Thoracic aorta (tissue), 2 donors: ENCODE measurements at regions not wholly inside any gene's neighbourhood (a gene's known extent, or its start where the extent isn't known, plus 50 kb on each side); places are given as distances from the start of the nearest gene placed in this dataset.
"Not testable (repeated sequence)": the region's sequence is repeated elsewhere in the genome, so short reads cannot be mapped to it uniquely, and the experiment has no call there.

Experiments
- ATAC-seq: fragments of 150-250 bp; one replicate; pipeline ENCODE4 v1.8.0; 2017; ENCODE audit warnings: low read depth; ENCODE audit not compliant: insufficient number of reproducible peaks, low FRiP score
- DNase-seq: peaks from one replicate; pipeline ENCODE4 v3.0.0-alpha.2; 2020; ENCODE audit warnings: low spot score
- H3K27ac ChIP-seq, 2 donors: fragments of 200-600 bp; sonication (generic); 1 replicate in 1 of 2; 2 replicates in 1 of 2; pipeline ENCODE4 v1.5.1; 2016; ENCODE audit warnings: mild to moderate bottlenecking in 2 of 2, moderate library complexity in 2 of 2
- H3K27me3 ChIP-seq: fragments of 200-600 bp; sonication (generic); replicated peaks from 2 replicates; pipeline ENCODE4 v1.6.0; 2016; ENCODE audit warnings: mild to moderate bottlenecking; ENCODE audit not compliant: insufficient read depth
- H3K36me3 ChIP-seq: fragments of 200-600 bp; sonication (generic); one replicate; pipeline ENCODE4 v1.5.1; 2016
- H3K4me1 ChIP-seq, 2 donors: fragments of 200-600 bp; sonication (generic); 1 replicate in 1 of 2; 2 replicates in 1 of 2; pipeline versions ENCODE4 v1.5.1 to v1.6.0; 2016; ENCODE audit warnings: low read depth in 2 of 2, mild to moderate bottlenecking in 1 of 2; ENCODE audit not compliant: control insufficient read depth in 1 of 2
- H3K4me3 ChIP-seq: fragments of 200-600 bp; sonication (generic); 2 replicates; pipeline ENCODE4 v1.5.1; 2016; ENCODE audit warnings: mild to moderate bottlenecking
- H3K9me3 ChIP-seq: fragments of 200-600 bp; sonication (generic); 2 replicates; pipeline ENCODE4 v1.5.1; 2016
- TF ChIP-seq, protein P1 (sequence below): fragments of 200-600 bp; sonication (generic); IDR thresholded peaks from one replicate; pipeline ENCODE4 v1.5.1; 2019; ENCODE audit warnings: antibody characterized with exemption

DNA sequence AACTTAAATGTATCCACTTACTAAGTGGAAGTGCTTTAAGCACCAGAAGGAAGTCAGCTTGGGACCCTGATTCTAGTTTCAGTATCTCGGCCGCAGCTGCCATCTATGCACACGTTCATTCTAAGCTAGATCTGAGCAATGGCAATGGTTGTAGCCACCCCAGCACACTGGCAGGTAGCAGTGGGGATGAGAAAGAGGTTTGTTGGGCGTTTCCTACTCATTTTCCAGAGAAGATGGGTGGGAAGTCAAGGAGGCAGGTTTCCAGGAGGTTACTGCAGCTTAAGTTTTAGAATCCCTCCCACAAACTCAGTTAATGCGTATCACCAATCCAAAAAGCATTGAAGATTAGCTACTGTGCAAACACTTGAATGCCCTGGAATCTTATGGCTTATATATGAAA, 114.2 kb upstream of the TSC22D1 start:
- peak overlapping the region in 1 of 2 donors; percentile 18 for H3K27ac ChIP-seq
- ATAC-seq = no peak
- DNase-seq = no peak
- no peak overlapping the region for H3K4me3 ChIP-seq
- H3K27me3 ChIP-seq = no peaks in the 10 kb centered on the region
- H3K36me3 ChIP-seq = no peaks in the 10 kb centered on the region
- H3K9me3 ChIP-seq = no peaks in the 10 kb centered on the region
- TF ChIP-seq, protein P1, sequence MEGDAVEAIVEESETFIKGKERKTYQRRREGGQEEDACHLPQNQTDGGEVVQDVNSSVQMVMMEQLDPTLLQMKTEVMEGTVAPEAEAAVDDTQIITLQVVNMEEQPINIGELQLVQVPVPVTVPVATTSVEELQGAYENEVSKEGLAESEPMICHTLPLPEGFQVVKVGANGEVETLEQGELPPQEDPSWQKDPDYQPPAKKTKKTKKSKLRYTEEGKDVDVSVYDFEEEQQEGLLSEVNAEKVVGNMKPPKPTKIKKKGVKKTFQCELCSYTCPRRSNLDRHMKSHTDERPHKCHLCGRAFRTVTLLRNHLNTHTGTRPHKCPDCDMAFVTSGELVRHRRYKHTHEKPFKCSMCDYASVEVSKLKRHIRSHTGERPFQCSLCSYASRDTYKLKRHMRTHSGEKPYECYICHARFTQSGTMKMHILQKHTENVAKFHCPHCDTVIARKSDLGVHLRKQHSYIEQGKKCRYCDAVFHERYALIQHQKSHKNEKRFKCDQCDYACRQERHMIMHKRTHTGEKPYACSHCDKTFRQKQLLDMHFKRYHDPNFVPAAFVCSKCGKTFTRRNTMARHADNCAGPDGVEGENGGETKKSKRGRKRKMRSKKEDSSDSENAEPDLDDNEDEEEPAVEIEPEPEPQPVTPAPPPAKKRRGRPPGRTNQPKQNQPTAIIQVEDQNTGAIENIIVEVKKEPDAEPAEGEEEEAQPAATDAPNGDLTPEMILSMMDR = no peak
- peaks cover 23 to 39% of the 10 kb centered on the region in 2 donors for H3K4me1 ChIP-seq

DNA sequence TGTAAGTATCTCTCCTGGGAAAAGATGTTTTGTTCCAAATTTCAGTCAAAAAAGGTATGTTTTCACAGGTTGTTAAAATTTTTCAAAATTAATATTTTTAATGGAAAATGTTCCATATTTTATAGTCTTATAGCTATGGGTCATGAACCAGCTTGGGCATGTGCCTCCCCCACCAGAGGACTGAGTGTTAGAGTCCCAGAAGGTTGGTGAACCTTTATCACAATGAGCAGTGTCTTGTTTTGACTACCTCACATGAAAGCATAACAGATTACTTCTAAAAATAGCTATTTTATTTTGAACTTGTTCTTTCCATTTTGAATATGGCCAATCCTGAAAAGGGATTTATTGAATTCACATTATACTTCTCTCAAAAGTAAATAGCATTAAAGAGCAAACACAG, 112.5 kb upstream of the TSC22D1 start:
- Histone ChIP-seq H3K27ac (peak overlapping the region in 1 of 2 donors; percentile 49), H3K36me3 (no peaks in the 10 kb centered on the region), H3K9me3 (no peaks in the 10 kb centered on the region), H3K4me1 (peaks cover 16 to 26% of the 10 kb centered on the region in 2 donors), H3K27me3 (no peaks in the 10 kb centered on the region), H3K4me3 (no peak overlapping the region)
- DNase-seq (no peak), ATAC-seq (no peak)
- TF ChIP-seq, protein P1 = no peak

DNA sequence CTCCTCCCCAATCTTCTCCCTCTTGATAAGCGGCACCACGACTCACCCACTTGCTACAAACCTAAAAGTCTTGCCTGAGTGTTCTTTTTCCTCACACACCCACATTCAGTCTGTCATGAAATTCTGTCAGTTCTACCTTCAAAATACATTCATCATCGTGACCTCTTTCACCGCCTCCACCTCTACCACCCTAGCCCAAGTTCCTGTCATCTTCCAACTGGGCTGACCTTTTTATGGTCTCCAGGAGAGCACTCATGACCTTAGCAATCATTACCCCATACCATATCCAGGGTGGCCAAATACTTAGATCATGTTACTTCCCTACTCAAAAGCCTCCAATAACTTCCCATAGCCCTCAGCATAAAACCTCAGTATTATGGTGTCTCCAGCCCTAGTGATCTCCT, 110.4 kb upstream of the TSC22D1 start:
- Histone ChIP-seq H3K36me3 (no peaks in the 10 kb centered on the region), H3K27ac (no peak overlapping the region), H3K4me3 (no peak overlapping the region), H3K27me3 (no peaks in the 10 kb centered on the region), H3K4me1 (peaks cover 16 to 26% of the 10 kb centered on the region in 2 donors), H3K9me3 (no peaks in the 10 kb centered on the region)
- no peak for DNase-seq
- no peak for ATAC-seq
- TF ChIP-seq, protein P1 = no peak

DNA sequence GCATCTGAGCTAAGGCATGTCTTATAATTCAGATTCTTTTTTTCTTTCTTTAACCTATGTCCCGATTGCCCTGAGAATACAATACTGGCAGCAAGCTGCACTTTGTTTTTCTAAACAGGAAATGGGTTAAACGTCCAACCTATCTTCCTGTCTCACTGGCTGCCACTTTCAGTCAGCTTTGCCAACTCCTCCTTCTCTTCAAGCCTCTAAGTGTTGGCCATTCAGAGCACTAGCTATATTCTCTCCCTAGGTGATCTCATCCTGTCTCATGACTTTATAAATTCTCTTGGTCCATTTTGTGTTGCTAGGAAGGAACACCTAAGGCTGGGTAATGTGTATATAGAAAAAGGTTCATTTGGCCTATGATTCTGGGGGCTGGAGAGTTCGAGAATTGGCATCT, 109.5 kb upstream of the TSC22D1 start:
- H3K27ac ChIP-seq = no peak overlapping the region
- TF ChIP-seq, protein P1 = no peak
- H3K9me3 ChIP-seq = no peaks in the 10 kb centered on the region
- H3K36me3 ChIP-seq = no peaks in the 10 kb centered on the region
- H3K4me1 ChIP-seq = peaks cover 16 to 26% of the 10 kb centered on the region in 2 donors
- H3K27me3 ChIP-seq = no peaks in the 10 kb centered on the region
- ATAC-seq (no peak), DNase-seq (no peak)
- no peak overlapping the region for H3K4me3 ChIP-seq

DNA sequence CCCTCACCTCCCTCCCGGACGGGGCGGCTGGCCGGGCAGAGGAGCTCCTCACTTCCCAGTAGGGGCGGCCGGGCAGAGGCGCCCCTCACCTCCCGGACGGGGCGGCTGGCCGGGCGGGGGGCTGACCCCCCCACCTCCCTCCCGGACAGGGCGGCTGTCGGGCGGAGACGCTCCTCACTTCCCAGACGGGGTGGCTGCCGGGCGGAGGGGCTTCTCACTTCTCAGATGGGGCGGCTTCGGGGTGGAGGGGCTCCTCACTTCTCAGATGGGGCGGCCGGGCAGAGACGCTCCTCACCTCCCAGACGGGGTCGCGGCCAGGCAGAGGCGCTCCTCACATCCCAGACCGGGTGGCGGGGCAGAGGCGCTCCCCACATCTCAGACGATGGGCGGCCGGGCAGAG, 106.3 kb upstream of the TSC22D1 start:
- not testable (repeated sequence) for ATAC-seq, H3K27ac ChIP-seq, DNase-seq, H3K4me3 ChIP-seq, H3K36me3 ChIP-seq, H3K27me3 ChIP-seq, H3K9me3 ChIP-seq, H3K4me1 ChIP-seq

DNA sequence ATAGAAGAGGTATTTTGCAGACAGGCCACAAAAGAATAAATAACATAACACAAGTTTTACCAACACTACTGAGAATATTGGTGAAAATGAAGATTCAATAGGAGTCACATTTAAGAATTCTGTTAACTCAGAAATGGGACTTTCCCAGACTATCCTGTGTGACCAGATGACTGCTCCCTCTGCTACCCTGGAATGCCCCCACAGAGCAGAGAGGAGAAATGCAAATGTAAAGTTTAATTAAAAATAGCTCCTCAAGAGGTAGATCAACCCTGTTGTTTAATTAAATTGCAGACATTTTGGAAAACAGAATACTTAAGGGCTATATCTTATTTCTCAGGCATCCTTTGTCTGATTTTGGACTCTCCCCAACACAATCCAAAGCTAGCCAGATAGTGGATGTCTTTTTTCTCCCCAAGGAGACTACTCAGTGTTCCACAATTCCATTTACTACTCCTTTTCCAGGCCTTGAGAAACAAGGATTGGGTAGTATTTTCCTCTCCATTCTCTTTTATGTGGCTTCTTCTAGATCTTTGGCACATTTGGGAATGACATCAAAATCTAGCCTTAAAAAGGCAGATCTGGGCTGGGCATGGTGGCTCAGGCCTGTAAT, 104.7 kb upstream of the TSC22D1 start:
- H3K9me3 ChIP-seq = no peaks in the 10 kb centered on the region
- H3K36me3 ChIP-seq = no peaks in the 10 kb centered on the region
- no peaks in the 10 kb centered on the region for H3K27me3 ChIP-seq
- DNase-seq (no peak), ATAC-seq (no peak)
- TF ChIP-seq, protein P1 = no peak
- H3K4me1 ChIP-seq = peaks cover 7 to 20% of the 10 kb centered on the region in 2 donors
- no peak overlapping the region for H3K4me3 ChIP-seq
- no peak overlapping the region for H3K27ac ChIP-seq
